SKM-1 (cell line): ENCODE measurements at regions not wholly inside any gene's neighbourhood (a gene's known extent, or its start where the extent isn't known, plus 50 kb on each side); places are given as distances from the start of the nearest gene placed in this dataset.

Experiments
- DNase-seq: peaks from one replicate; lab custom pipeline; 2025; ENCODE audit not compliant: unreplicated experiment; lab: John Stamatoyannopoulos, UW

- no peak for DNase-seq
Measured at GRCh38 chr2:180115269-180115668, 108.2 kb upstream of the CWC22 start.

GRCh38 chr2:180111901-180112300 lies 104.8 kb upstream of the CWC22 start:
- no peak for DNase-seq

GRCh38 chr2:180110469-180110868 lies 103.4 kb upstream of the CWC22 start:
- DNase-seq = no peak

GRCh38 chr2:180101846-180102245 lies 94.7 kb upstream of the CWC22 start:
- no peak for DNase-seq

- DNase-seq = no peak
Measured at GRCh38 chr2:180099308-180099707, 92.2 kb upstream of the CWC22 start.

- DNase-seq = no peak
Measured at GRCh38 chr2:180085144-180085543, 78.0 kb upstream of the CWC22 start.

GRCh38 chr2:180077295-180077906 lies 70.3 kb upstream of the CWC22 start:
- no peak for DNase-seq

GRCh38 chr2:180075870-180076269 lies 68.8 kb upstream of the CWC22 start:
- DNase-seq = no peak

- no peak for DNase-seq
Measured at GRCh38 chr2:180071797-180072196, 64.7 kb upstream of the CWC22 start.

- no peak for DNase-seq
Measured at GRCh38 chr2:180063494-180064092, 56.5 kb upstream of the CWC22 start.

- DNase-seq = no peak
Measured at GRCh38 chr2:180062178-180062577, 55.1 kb upstream of the CWC22 start.

GRCh38 chr2:180061546-180061945 lies 54.4 kb upstream of the CWC22 start:
- no peak for DNase-seq

GRCh38 chr2:180061085-180061484 lies 54.0 kb upstream of the CWC22 start:
- DNase-seq = no peak

- no peak for DNase-seq
Measured at GRCh38 chr2:180058993-180059392, 51.9 kb upstream of the CWC22 start.

GRCh38 chr2:180057706-180058412 lies 50.8 kb upstream of the CWC22 start:
- DNase-seq = no peak
